GM10266 (cell line): ENCODE measurements at regions not wholly inside any gene's neighbourhood (a gene's known extent, or its start where the extent isn't known, plus 50 kb on each side); places are given as distances from the start of the nearest gene placed in this dataset.

Source experiments
- DNase-seq: peaks from one replicate; pipeline ENCODE4 v3.0.0; 2012; ENCODE audit errors: extremely low spot score
- TF ChIP-seq, protein P1 (sequence below): IDR thresholded peaks from 2 replicates; pipeline ENCODE4 v1.5.1; 2012; ENCODE audit warnings: mild to moderate bottlenecking, low read depth; ENCODE audit not compliant: control insufficient read depth, insufficient read depth; ENCODE audit errors: missing control alignments

DNA sequence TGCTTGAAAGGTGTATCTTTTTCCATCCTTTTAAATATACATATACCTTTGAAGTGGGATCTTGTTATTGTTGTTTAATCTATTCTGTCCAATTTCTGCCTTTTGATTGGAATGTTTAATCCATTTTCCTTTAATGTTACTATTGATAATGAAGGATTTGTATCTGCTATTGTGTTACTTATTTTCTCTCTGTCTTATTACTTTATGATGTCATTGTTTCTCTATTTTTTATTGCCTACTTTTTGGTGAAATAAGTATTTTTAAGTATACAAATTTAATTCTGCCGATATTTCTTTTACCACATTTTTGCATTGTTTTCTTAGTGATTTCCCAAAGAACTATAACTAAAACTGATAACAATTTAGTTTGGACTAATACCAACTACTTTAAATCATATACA lies 121.8 kb downstream of the RASSF9 start:
- DNase-seq, result no peak
- TF ChIP-seq, protein P1, sequence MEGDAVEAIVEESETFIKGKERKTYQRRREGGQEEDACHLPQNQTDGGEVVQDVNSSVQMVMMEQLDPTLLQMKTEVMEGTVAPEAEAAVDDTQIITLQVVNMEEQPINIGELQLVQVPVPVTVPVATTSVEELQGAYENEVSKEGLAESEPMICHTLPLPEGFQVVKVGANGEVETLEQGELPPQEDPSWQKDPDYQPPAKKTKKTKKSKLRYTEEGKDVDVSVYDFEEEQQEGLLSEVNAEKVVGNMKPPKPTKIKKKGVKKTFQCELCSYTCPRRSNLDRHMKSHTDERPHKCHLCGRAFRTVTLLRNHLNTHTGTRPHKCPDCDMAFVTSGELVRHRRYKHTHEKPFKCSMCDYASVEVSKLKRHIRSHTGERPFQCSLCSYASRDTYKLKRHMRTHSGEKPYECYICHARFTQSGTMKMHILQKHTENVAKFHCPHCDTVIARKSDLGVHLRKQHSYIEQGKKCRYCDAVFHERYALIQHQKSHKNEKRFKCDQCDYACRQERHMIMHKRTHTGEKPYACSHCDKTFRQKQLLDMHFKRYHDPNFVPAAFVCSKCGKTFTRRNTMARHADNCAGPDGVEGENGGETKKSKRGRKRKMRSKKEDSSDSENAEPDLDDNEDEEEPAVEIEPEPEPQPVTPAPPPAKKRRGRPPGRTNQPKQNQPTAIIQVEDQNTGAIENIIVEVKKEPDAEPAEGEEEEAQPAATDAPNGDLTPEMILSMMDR, result no peak

DNA sequence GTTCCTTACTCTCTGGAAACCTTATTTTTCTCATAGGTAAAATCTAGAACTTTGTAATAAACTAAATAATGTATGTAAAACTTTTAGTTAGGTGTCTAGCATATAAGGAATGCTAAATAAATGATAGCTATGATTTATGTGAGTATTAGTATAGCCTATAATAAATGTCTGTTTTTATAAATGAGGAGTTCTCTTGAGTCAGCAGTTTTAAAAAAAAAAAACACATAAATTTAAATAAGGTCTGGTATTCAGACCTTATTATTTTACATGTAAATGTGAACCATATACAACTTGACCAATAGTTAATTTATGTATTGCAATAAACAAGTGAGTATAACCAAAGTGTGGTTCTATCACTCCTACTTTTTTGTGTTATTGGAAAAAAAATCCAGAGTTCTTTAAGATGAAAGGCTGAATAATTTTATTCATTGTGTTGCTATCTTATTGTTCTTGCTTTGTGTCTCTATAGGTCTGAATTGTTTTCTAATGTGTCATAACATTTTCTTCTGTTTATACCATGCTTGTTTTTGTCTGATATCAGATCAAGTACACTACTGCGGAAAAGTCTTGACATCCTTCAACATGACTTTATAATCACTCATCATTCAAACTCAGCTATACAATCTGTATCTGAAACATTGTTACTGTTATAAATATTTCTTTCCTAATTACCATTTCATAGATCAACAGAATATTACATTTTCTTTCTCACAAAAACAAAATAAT lies 115.7 kb downstream of the RASSF9 start:
- no peak for DNase-seq
- TF ChIP-seq, protein P1, result no peak

DNA sequence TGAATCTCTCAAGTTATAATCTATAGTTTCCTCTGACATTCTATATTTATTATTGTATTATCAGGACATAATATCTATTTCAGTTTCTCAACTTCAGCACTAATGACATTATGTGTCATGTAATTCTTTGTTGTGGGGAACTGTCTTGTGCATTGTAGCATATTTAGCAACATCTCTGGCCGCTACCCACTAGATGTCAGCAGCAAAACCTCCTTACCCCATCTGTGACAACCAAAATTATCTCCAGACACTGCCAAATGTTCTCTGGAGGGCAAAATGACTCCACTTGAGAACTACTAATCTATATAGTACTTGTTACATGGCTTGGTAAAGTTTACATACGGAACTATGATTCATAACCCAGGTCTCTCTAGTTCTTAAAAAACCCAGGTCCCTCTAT lies 110.2 kb downstream of the RASSF9 start:
- TF ChIP-seq, protein P1, result no peak
- DNase-seq, result no peak

DNA sequence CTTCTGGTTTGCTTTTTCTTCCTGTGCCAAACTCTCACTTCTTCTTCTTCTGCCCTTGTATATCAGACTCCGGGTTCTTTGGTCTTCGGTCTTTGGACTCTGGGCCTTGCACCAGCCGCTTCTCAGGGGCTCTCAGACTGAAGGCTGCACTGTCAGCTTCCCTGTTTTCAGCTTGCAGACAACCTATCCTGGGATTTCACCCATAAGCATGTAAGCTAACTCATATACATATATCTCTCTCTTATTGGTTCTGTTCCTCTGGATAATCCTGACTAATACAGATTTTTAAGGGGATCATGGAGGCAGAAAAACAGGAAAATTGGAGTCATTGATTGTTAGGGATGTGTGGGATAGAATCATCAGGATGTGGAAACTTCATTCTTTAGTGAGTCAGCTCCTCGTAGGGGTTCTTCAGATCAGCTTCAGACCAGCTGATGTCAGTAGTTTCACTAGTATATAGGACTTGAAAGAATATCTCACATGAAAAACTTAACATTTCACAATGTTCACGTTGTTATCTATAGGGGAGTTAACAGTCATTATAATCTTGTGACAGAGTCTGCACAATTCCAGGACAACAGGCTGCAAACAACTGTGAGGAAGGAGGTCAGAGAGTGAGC lies 102.9 kb downstream of the RASSF9 start:
- DNase-seq, result no peak
- TF ChIP-seq, protein P1, result no peak

DNA sequence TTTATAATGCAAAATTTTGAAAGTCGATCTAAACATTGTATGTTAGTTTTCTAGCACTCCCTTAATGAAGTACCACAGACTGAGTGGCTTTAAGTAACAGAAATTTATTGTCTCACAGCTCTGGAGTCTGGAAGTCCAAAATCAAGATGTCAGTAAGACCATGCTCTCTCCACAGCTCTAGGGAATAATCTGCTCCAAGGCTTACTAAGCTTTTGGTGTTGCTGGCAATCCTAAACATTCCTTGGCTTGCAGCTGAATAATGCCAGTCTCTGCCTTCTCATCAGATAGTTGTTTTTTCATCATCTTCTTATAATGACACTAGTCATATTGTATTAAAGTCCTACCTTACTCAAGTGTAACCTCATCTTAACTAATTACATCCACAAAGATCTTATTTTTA lies 102.2 kb downstream of the RASSF9 start:
- TF ChIP-seq, protein P1, result no peak
- DNase-seq, result no peak

DNA sequence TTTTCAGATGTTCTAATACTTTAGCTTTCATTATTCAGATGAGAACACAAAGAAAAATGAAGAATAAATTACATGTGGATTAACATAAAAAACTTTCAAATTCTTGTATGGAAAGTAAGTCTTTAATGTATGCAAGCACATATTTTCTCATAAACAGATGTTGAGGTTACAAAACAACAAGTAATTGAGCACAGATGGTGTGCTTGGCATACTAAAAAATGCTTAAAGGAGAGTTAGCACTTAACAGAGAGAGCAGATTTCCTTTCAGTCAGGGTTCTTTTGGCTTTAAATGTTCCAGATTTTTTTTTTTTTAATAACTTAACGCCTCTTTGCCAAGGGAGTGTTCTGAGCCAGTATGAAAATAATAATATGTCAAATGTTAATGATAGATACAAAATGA lies 96.0 kb downstream of the RASSF9 start:
- DNase-seq, result no peak
- TF ChIP-seq, protein P1, result no peak

DNA sequence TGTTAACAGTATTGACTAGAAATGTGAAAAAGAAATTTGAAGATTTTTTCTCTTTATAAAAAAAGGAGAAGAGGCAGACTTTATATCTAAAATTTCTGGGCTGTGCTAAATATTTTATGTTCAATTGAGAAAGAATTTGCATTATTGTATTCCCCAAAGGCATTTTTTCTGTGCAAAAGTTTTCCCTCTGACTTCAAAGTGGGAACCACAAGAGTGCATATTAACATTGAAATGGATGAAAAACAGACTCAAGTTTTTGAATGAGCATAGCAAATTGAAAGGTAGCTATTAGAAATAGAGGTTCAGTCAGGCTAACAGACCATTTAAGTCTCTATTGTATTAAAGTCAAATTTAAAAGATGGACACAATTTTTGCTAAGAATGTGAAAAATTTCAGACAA lies 95.2 kb downstream of the RASSF9 start:
- DNase-seq, result no peak
- TF ChIP-seq, protein P1, result no peak
